Pancreas (tissue), 10 donors: ENCODE measurements at regions not wholly inside any gene's neighbourhood (a gene's known extent, or its start where the extent isn't known, plus 50 kb on each side); places are given as distances from the start of the nearest gene placed in this dataset.

Experiments used
- ATAC-seq, 4 donors: fragments of 200-7000 bp; cut with Tn5 transposase; one replicate each; pipeline versions ENCODE4 v1.8.0 to v1.9.1; 2020; ENCODE audit warnings: mild to moderate bottlenecking in 4 of 4, moderate library complexity in 4 of 4
- DNase-seq, 6 donors: peaks; one replicate each; pipeline ENCODE4 v3.0.0-alpha.2; 2020
- FAIRE-seq: peaks from 2 replicates; lab custom pipeline; 2012; peaks lifted over from hg19 to GRCh38; lab: Jason Lieb, UNC
- H3K27ac ChIP-seq, 4 donors: fragments of 200-600 bp; sonication (generic); 1 replicate in 3 of 4; 2 replicates in 1 of 4; pipeline versions ENCODE4 v1.5.0 to v1.8.0; 2020
- H3K27me3 ChIP-seq, 4 donors: fragments of 200-600 bp; one replicate each; pipeline ENCODE4 v1.8.0; 2021
- H3K36me3 ChIP-seq, 3 donors: fragments of 200-600 bp; sonication (generic) in 1 of 3; one replicate each; pipeline versions ENCODE4 v1.5.0 to v1.8.0; 2020 to 2021
- H3K4me1 ChIP-seq, 3 donors: fragments of 200-600 bp; one replicate each; pipeline ENCODE4 v1.8.0; 2021
- H3K4me3 ChIP-seq, 4 donors: fragments of 200-600 bp; sonication (generic) in 2 of 4; one replicate each; pipeline versions ENCODE4 v1.5.0 to v1.8.0; 2020 to 2021
- H3K9me3 ChIP-seq, 4 donors: fragments of 200-600 bp; one replicate each; pipeline ENCODE4 v1.8.0; 2021
- CTCF ChIP-seq, 4 donors: fragments of 200-600 bp; sonication (generic) in 3 of 4; IDR thresholded peaks; one replicate each; pipeline versions ENCODE4 v1.5.0 to v1.8.0; 2021; ENCODE audit warnings: antibody characterized with exemption in 4 of 4
- WGBS, 2 donors: extraction: QIAGEN DNeasy Blood & Tissue Kit; methylation state at CpG; one replicate each; pipeline ENCODE4 v1.1.7; 2013; 5-methylcytosine and 5-hydroxymethylcytosine counted together
- intact Hi-C, 3 donors: fragments of 100-400 bp; cut with DNase I; formaldehyde crosslinking; loops; one replicate each; pipeline versions ENCODE4 v1.11.1 to v1.14.2; 2022
- donor health status: healthy with polysubstance abuse.
- donor health status: DM: no; HTN: no; CAD: no; lungs with moderate emphysema.
- donor health status: DM: no; HTN: no; CAD: no.
- donor health status: control.
- donor health status: control.
- donor health status: Bipolar disorder and iron deficiency.
- donor health status: DM: yes; HTN: yes; CAD: no.
- donor health status: DM: no; HTN: no; CAD: no.
- donor health status: DM: no; HTN: no; CAD: no.
- donor health status: DM: yes; HTN: yes; CAD: no.

- intact Hi-C loops, result no loop called here
- Histone ChIP-seq H3K9me3 (no peaks in the 10 kb centered on the region), H3K36me3 (no peaks in the 10 kb centered on the region), H3K4me1 (peaks cover 5 to 14% (median 6%) of the 10 kb centered on the region in 3 donors), H3K4me3 (no peak overlapping the region), H3K27ac (peak overlapping the region in 2 of 4 donors; percentile 47 to 50), H3K27me3 (no peaks in the 10 kb centered on the region)
- 78 to 81% methylated on average over 8 of the region's 8 CpGs for WGBS, 2 donors
- DNase-seq (peak in 2 of 6 donors; percentile 27 to 56), ATAC-seq (peak; percentile 35 to 93 (median 86)), FAIRE-seq (no peak)
- TF ChIP-seq CTCF (IDR thresholded peaks at IDR 0.05), result no peak
Measured at GRCh38 chr6:139497345-139497961, 123.0 kb upstream of the CITED2 start.

GRCh38 chr6:139496654-139497344 lies 122.4 kb upstream of the CITED2 start:
- H3K27me3 ChIP-seq, result no peaks in the 10 kb centered on the region
- intact Hi-C loops, result no loop called here
- TF ChIP-seq CTCF (IDR thresholded peaks at IDR 0.05), result no peak
- no peak for DNase-seq
- no peaks in the 10 kb centered on the region for H3K36me3 ChIP-seq
- ATAC-seq, result peak; percentile 46 to 62 (median 54)
- WGBS, 2 donors, result 40 to 46% methylated on average over 3 of the region's 3 CpGs
- peaks cover 5 to 14% (median 6%) of the 10 kb centered on the region in 3 donors for H3K4me1 ChIP-seq
- peak overlapping the region in 2 of 4 donors; percentile 47 to 50 for H3K27ac ChIP-seq
- no peaks in the 10 kb centered on the region for H3K9me3 ChIP-seq
- no peak for FAIRE-seq
- no peak overlapping the region for H3K4me3 ChIP-seq

- no peak for ATAC-seq
- no peaks in the 10 kb centered on the region for H3K27me3 ChIP-seq
- intact Hi-C loops, result no loop called here
- no peak for FAIRE-seq
- no peaks in the 10 kb centered on the region for H3K9me3 ChIP-seq
- DNase-seq, result no peak
- H3K4me1 ChIP-seq, result peaks cover 5 to 24% (median 6%) of the 10 kb centered on the region in 3 donors
- no peak overlapping the region for H3K4me3 ChIP-seq
- H3K27ac ChIP-seq, result no peak overlapping the region
- 88 to 90% methylated on average over 9 of the region's 9 CpGs for WGBS, 2 donors
- no peak for TF ChIP-seq CTCF (IDR thresholded peaks at IDR 0.05)
- no peaks in the 10 kb centered on the region for H3K36me3 ChIP-seq
Measured at GRCh38 chr6:139494376-139494990, 120.0 kb upstream of the CITED2 start.

GRCh38 chr6:139490482-139490881 lies 116.0 kb upstream of the CITED2 start:
- WGBS, 2 donors, result 21 to 29% methylated on average over 4 of the region's 4 CpGs
- H3K27ac ChIP-seq, result peak overlapping the region; percentile 18 to 65 (median 30)
- FAIRE-seq (peak; percentile 43), ATAC-seq (peak; percentile 76 to 91 (median 86)), DNase-seq (peak in 4 of 6 donors; percentile 35 to 72 (median 70))
- H3K36me3 ChIP-seq, result no peaks in the 10 kb centered on the region
- intact Hi-C loops, result no loop called here
- peak overlapping the region in 2 of 4 donors; percentile 2 to 10 for H3K4me3 ChIP-seq
- H3K9me3 ChIP-seq, result no peaks in the 10 kb centered on the region
- no peak for TF ChIP-seq CTCF (IDR thresholded peaks at IDR 0.05)
- H3K4me1 ChIP-seq, result peaks cover 4 to 10% (median 9%) of the 10 kb centered on the region in 3 donors
- H3K27me3 ChIP-seq, result no peaks in the 10 kb centered on the region
